HepG2 (cell line): ENCODE measurements at regions not wholly inside any gene's neighbourhood (a gene's known extent, or its start where the extent isn't known, plus 50 kb on each side); places are given as distances from the start of the nearest gene placed in this dataset.

Experiments
- ATAC-seq: fragments of 200-7000 bp; cut with Tn5 transposase; 3 replicates; pipeline ENCODE4 v1.9.1; 2020; ENCODE audit warnings: mild to moderate bottlenecking, moderate library complexity
- BruUV-seq: library from RNA; stranded (reverse); fragments of 400-500 nt; replicated peaks from 2 replicates; lab custom pipeline; 2021; lab: Mats Ljungman, UMichigan
- CTCF ChIA-PET: fragments of 300-600 bp; formaldehyde crosslinking; extraction: SDS; loops from one replicate; lab custom pipeline; 2021; ENCODE audit warnings: low total read pairs, inconsistent platforms, low intra/inter-chr PET ratio; lab: Yijun Ruan, JAX
- POLR2A ChIA-PET: fragments of 350-600 bp; sonication (Branson Sonifier 250); formaldehyde crosslinking; loops from one replicate; lab custom pipeline; 2020; ENCODE audit warnings: antibody characterized with exemption, inconsistent platforms; lab: Yijun Ruan, JAX
- DNase-seq: peaks from one replicate; pipeline ENCODE4 v3.0.0-alpha.2; 2015; ENCODE audit warnings: low spot score
- FAIRE-seq: peaks from 3 replicates; lab custom pipeline; 2011; peaks lifted over from hg19 to GRCh38; lab: Jason Lieb, UNC
- H2AFZ ChIP-seq: one replicate; pipeline ENCODE4 v1.6.1; 2011; ENCODE audit warnings: low read length, inconsistent platforms
- H3K27ac ChIP-seq: fragments of 300-600 bp; 3 replicates; pipeline ENCODE4 v1.8.0; 2011; ENCODE audit warnings: mixed run types, mild to moderate bottlenecking, mixed read lengths, low read length, inconsistent platforms; ENCODE audit not compliant: insufficient read depth; ENCODE audit errors: extremely low read length
- H3K27me3 ChIP-seq, 2 experiments: fragments of 200-600 bp in 1 of 2; 2 replicates in 1 of 2; 3 replicates in 1 of 2; pipeline versions ENCODE4 v1.6.0 to v1.8.0; 2011; ENCODE audit warnings: low read length in 2 of 2, mild to moderate bottlenecking in 2 of 2, moderate library complexity in 2 of 2, inconsistent platforms in 1 of 2; ENCODE audit not compliant: insufficient read depth in 2 of 2, control insufficient read depth in 1 of 2
- H3K36me3 ChIP-seq, 2 experiments: fragments of 200-600 bp in 1 of 2; replicated peaks in 1 of 2; 2 replicates in 1 of 2; 3 replicates in 1 of 2; pipeline versions ENCODE4 v1.5.1 to v1.8.0; 2011; ENCODE audit warnings: low read length in 2 of 2, inconsistent platforms in 1 of 2; ENCODE audit not compliant: insufficient read depth in 2 of 2, control insufficient read depth in 1 of 2
- H3K4me1 ChIP-seq: 2 replicates; pipeline ENCODE4 v1.5.1; 2012; ENCODE audit warnings: low read length, inconsistent platforms; ENCODE audit not compliant: insufficient read depth
- H3K4me2 ChIP-seq: 2 replicates; pipeline ENCODE4 v1.6.0; 2011; ENCODE audit warnings: low read depth, low read length, inconsistent platforms
- H3K4me3 ChIP-seq, 3 experiments: fragments of 200-600 bp in 1 of 3; sonication (generic), shearing (Covaris generic) in 1 of 3; replicated peaks in 1 of 3; 2 replicates each; pipeline ENCODE4 v1.5.1; 2011 to 2016; ENCODE audit warnings: low read length in 3 of 3, inconsistent platforms in 2 of 3, low read depth in 2 of 3, mild to moderate bottlenecking in 2 of 3, control low read depth in 1 of 3, mixed read lengths in 1 of 3; ENCODE audit not compliant: insufficient read depth in 1 of 3
- H3K79me2 ChIP-seq: one replicate; pipeline ENCODE4 v1.6.1; 2011; ENCODE audit warnings: low read length, inconsistent platforms; ENCODE audit not compliant: insufficient read depth
- H3K9ac ChIP-seq: 2 replicates; pipeline ENCODE4 v1.6.0; 2011; ENCODE audit warnings: mild to moderate bottlenecking, low read depth, low read length, inconsistent platforms; ENCODE audit not compliant: insufficient read depth
- H3K9me3 ChIP-seq: 2 replicates; pipeline ENCODE4 v1.5.1; 2012; ENCODE audit warnings: mild to moderate bottlenecking, low read length
- H4K20me1 ChIP-seq: 2 replicates; pipeline ENCODE4 v1.6.0; 2011; ENCODE audit warnings: inconsistent platforms, mild to moderate bottlenecking, low read length, moderate library complexity; ENCODE audit not compliant: insufficient read depth
- HNRNPK ChIP-seq: fragments of 200-400 bp; formaldehyde crosslinking; IDR thresholded peaks from 2 replicates; pipeline ENCODE4 v1.6.1; 2018; ENCODE audit warnings: low read length, low read depth, moderate library complexity, mild to moderate bottlenecking; ENCODE audit not compliant: poor library complexity, severe bottlenecking
- MAFK ChIP-seq, 2 experiments: IDR thresholded peaks in 1 of 2; conservative IDR thresholded peaks in 1 of 2; 2 replicates each; pipeline ENCODE4 v1.6.1; 2011; ENCODE audit warnings: improper control_type of control experiment in 2 of 2, low read length in 2 of 2
- MED1 ChIP-seq: sonication (generic); formaldehyde crosslinking; IDR thresholded peaks from 2 replicates; pipeline ENCODE4 v1.4.0; 2020; ENCODE audit warnings: missing genetic modification reagents
- RAD21 ChIP-seq: fragments of 450-650 bp; formaldehyde crosslinking; IDR thresholded peaks from 2 replicates; pipeline ENCODE4 v1.5.0; 2020; ENCODE audit warnings: mild to moderate bottlenecking
- YEATS2 ChIP-seq: sonication (generic); formaldehyde crosslinking; IDR thresholded peaks from 2 replicates; pipeline ENCODE4 v1.4.0; 2020; ENCODE audit warnings: missing genetic modification reagents, borderline replicate concordance
- ZBTB7A ChIP-seq: sonication (generic); formaldehyde crosslinking; IDR thresholded peaks from 2 replicates; pipeline ENCODE4 v1.8.0; 2022; ENCODE audit warnings: mild to moderate bottlenecking, missing genetic modification reagents
- ZNF101 ChIP-seq: sonication (generic); formaldehyde crosslinking; IDR thresholded peaks from 2 replicates; pipeline ENCODE4 v1.4.0; 2020; ENCODE audit warnings: mild to moderate bottlenecking, low read depth, missing genetic modification reagents, borderline replicate concordance
- ZNF143 ChIP-seq: sonication (generic); formaldehyde crosslinking; IDR thresholded peaks from 2 replicates; pipeline ENCODE4 v1.4.0; 2020; ENCODE audit warnings: missing genetic modification reagents
- ZNF33B ChIP-seq: sonication (generic); formaldehyde crosslinking; IDR thresholded peaks from 2 replicates; pipeline ENCODE4 v1.5.1; 2020; ENCODE audit warnings: mild to moderate bottlenecking, missing genetic modification reagents
- WGBS: methylation state at CpG from one replicate; pipeline ENCODE4 v1.1.6; 2017; ENCODE audit warnings: low lambda C conversion rate; 5-methylcytosine and 5-hydroxymethylcytosine counted together
- in situ Hi-C: cut with HindIII; loops from 2 replicates; pipeline ENCODE4 v1.10.0; 2017; ENCODE audit warnings: low pct_unique_long_range_greater_than_20kb; ENCODE audit not compliant: extremely low pct_ligation_motif_present
- intact Hi-C: fragments of 100-400 bp; cut with micrococcal nuclease; formaldehyde crosslinking; loops from one replicate; pipeline ENCODE4 v1.10.0; 2022; ENCODE audit not compliant: unreplicated experiment
- TF ChIP-seq, protein P1 (sequence below): sonication (generic); formaldehyde crosslinking; IDR thresholded peaks from one replicate; pipeline ENCODE4 v1.5.1; 2020; ENCODE audit warnings: mild to moderate bottlenecking, missing genetic modification reagents; ENCODE audit errors: not compliant biosample characterization
- TF ChIP-seq, protein P2 (sequence below): sonication (generic); formaldehyde crosslinking; IDR thresholded peaks from 2 replicates; pipeline ENCODE4 v1.8.1; 2022; ENCODE audit warnings: low read depth, mild to moderate bottlenecking, missing genetic modification reagents
- TF ChIP-seq, protein P3 (sequence below): IDR thresholded peaks from 2 replicates; pipeline ENCODE4 v1.6.1; 2016; ENCODE audit warnings: mild to moderate bottlenecking, missing biosample characterization, missing genetic modification reagents

DNA sequence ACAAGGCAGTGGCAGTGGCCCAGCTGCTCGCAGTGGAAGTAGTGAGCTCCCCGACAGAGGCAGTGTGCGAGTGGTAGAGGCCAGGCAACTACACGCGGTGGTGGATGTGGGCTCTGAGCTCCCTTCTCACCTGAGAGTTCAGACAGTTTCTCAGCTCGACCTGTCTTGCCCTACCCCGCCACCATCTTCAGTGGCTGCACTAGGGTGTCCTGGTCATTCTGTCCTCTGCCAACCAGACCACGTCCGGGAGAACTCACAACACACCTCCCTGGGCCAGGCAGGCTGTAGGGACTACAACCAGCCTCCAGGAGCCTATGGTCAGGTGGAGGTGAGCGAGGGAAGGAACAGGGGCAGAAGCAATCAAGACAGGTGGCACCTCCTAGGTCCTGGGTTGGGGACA, 106.3 kb upstream of the SMAD3 start (continued):
- TF ChIP-seq, protein P1, sequence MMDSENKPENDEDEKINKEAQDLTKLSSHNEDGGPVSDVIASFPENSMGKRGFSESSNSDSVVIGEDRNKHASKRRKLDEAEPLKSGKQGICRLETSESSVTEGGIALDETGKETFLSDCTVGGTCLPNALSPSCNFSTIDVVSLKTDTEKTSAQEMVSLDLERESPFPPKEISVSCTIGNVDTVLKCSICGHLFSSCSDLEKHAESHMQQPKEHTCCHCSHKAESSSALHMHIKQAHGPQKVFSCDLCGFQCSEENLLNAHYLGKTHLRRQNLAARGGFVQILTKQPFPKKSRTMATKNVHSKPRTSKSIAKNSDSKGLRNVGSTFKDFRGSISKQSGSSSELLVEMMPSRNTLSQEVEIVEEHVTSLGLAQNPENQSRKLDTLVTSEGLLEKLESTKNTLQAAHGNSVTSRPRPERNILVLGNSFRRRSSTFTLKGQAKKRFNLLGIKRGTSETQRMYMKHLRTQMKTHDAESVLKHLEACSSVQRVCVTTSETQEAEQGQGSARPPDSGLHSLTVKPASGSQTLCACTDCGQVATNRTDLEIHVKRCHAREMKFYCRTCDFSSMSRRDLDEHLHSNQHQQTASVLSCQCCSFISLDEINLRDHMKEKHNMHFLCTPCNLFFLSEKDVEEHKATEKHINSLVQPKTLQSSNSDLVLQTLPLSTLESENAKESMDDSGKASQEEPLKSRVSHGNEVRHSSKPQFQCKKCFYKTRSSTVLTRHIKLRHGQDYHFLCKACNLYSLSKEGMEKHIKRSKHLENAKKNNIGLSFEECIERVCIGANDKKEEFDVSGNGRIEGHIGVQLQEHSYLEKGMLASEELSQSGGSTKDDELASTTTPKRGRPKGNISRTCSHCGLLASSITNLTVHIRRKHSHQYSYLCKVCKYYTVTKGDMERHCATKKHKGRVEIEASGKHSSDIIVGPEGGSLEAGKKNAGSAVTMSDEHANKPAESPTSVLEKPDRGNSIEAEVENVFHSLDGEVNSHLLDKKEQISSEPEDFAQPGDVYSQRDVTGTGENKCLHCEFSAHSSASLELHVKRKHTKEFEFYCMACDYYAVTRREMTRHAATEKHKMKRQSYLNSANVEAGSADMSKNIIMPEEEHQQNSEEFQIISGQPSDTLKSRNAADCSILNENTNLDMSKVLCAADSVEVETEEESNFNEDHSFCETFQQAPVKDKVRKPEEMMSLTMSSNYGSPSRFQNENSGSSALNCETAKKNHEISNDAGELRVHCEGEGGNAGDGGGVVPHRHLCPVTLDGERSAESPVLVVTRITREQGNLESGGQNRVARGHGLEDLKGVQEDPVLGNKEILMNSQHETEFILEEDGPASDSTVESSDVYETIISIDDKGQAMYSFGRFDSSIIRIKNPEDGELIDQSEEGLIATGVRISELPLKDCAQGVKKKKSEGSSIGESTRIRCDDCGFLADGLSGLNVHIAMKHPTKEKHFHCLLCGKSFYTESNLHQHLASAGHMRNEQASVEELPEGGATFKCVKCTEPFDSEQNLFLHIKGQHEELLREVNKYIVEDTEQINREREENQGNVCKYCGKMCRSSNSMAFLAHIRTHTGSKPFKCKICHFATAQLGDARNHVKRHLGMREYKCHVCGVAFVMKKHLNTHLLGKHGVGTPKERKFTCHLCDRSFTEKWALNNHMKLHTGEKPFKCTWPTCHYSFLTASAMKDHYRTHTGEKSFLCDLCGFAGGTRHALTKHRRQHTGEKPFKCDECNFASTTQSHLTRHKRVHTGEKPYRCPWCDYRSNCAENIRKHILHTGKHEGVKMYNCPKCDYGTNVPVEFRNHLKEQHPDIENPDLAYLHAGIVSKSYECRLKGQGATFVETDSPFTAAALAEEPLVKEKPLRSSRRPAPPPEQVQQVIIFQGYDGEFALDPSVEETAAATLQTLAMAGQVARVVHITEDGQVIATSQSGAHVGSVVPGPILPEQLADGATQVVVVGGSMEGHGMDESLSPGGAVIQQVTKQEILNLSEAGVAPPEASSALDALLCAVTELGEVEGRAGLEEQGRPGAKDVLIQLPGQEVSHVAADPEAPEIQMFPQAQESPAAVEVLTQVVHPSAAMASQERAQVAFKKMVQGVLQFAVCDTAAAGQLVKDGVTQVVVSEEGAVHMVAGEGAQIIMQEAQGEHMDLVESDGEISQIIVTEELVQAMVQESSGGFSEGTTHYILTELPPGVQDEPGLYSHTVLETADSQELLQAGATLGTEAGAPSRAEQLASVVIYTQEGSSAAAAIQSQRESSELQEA (CRISPR knock-in tag) = no peak
- no peak for TF ChIP-seq MED1 (CRISPR knock-in tag)

DNA sequence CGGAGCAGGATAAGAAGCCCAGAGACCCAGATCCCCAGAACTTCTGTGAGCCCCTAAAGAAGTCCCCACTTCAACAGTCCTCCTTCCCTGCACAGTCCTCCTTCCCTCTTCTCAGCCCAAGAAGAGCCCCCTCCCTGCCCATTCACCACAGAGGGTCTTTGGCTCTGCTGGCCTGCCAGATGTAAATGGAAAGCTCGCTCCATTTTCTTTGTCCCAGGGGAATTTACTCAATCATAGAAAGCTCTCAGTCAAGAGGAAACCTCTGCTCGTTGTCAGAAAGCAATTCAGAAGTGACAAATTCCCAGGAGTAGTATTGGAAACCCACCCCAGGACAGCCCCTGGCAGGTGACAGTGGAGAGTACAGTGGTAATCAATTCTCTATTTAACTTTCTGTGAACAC, 105.5 kb upstream of the SMAD3 start:
- Histone ChIP-seq H3K4me3 (no peak overlapping the region), H3K9me3 (no peaks in the 10 kb centered on the region), H3K27me3 (peaks cover 8 to 31% of the 10 kb centered on the region in 2 experiments; a peak in 3 of 5 replicates), H4K20me1 (no peaks in the 10 kb centered on the region), H3K79me2 (no peaks in the 10 kb centered on the region), H3K27ac (no peak overlapping the region), H3K4me2 (no peak overlapping the region), H3K4me1 (no peaks in the 10 kb centered on the region), H3K36me3 (no peaks in the 10 kb centered on the region), H2AFZ (no peak overlapping the region), H3K9ac (no peak overlapping the region)
- intact Hi-C loops (no loop called here), in situ Hi-C loops (no loop called here)
- 33% methylated on average over 3 of the region's 3 CpGs for WGBS
- BruUV-seq = no TSS peak
- CTCF ChIA-PET = no interaction called here
- ATAC-seq (no peak), DNase-seq (no peak), FAIRE-seq (no peak)
- POLR2A ChIA-PET = no interaction called here
- TF ChIP-seq YEATS2 (CRISPR knock-in tag) (no peak), ZBTB7A (no peak), ZNF33B (no peak), ZNF143 (CRISPR knock-in tag) (no peak), MED1 (CRISPR knock-in tag) (no peak), MAFK (conservative IDR thresholded peaks at IDR 0.05 in 1 of 2, IDR thresholded peaks at IDR 0.05 in 1 of 2; ENCODE audit: low read length in 2 of 2) (no peak), HNRNPK (no peak), RAD21 (no peak), ZNF101 (no peak)
- TF ChIP-seq, protein P2, sequence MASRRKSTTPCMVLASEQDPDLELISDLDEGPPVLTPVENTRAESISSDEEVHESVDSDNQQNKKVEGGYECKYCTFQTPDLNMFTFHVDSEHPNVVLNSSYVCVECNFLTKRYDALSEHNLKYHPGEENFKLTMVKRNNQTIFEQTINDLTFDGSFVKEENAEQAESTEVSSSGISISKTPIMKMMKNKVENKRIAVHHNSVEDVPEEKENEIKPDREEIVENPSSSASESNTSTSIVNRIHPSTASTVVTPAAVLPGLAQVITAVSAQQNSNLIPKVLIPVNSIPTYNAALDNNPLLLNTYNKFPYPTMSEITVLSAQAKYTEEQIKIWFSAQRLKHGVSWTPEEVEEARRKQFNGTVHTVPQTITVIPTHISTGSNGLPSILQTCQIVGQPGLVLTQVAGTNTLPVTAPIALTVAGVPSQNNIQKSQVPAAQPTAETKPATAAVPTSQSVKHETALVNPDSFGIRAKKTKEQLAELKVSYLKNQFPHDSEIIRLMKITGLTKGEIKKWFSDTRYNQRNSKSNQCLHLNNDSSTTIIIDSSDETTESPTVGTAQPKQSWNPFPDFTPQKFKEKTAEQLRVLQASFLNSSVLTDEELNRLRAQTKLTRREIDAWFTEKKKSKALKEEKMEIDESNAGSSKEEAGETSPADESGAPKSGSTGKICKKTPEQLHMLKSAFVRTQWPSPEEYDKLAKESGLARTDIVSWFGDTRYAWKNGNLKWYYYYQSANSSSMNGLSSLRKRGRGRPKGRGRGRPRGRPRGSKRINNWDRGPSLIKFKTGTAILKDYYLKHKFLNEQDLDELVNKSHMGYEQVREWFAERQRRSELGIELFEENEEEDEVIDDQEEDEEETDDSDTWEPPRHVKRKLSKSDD (CRISPR knock-in tag) = no peak
- TF ChIP-seq, protein P3, sequence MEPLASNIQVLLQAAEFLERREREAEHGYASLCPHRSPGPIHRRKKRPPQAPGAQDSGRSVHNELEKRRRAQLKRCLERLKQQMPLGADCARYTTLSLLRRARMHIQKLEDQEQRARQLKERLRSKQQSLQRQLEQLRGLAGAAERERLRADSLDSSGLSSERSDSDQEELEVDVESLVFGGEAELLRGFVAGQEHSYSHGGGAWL (CRISPR knock-in tag) = no peak
